Activated naive CD8-positive, alpha-beta T cell treated with anti-CD3 and anti-CD28 coated beads for 36 hours (primary cell): ENCODE measurements at regions not wholly inside any gene's neighbourhood (a gene's known extent, or its start where the extent isn't known, plus 50 kb on each side); places are given as distances from the start of the nearest gene placed in this dataset.
"Not testable (repeated sequence)": the region's sequence is repeated elsewhere in the genome, so short reads cannot be mapped to it uniquely, and the experiment has no call there.

ENCODE experiments used
- DNase-seq: peaks from one replicate; pipeline ENCODE4 v3.0.0; 2021
- H3K27ac Mint-ChIP-seq: one replicate; pipeline ENCODE4 v1.8.0; 2022; ENCODE audit warnings: mild to moderate bottlenecking, moderate library complexity, mixed read lengths
- H3K27me3 Mint-ChIP-seq: one replicate; pipeline ENCODE4 v1.8.0; 2022; ENCODE audit warnings: mild to moderate bottlenecking, mixed read lengths
- H3K36me3 Mint-ChIP-seq: one replicate; pipeline ENCODE4 v1.8.0; 2021; ENCODE audit warnings: mild to moderate bottlenecking, mixed read lengths
- H3K4me1 Mint-ChIP-seq: one replicate; pipeline ENCODE4 v1.8.0; 2021; ENCODE audit warnings: mixed read lengths
- H3K4me3 Mint-ChIP-seq: one replicate; pipeline ENCODE4 v1.8.0; 2022; ENCODE audit warnings: mild to moderate bottlenecking, moderate library complexity, mixed read lengths
- H3K9me3 Mint-ChIP-seq: one replicate; pipeline ENCODE4 v1.8.0; 2022; ENCODE audit warnings: mixed read lengths

DNA sequence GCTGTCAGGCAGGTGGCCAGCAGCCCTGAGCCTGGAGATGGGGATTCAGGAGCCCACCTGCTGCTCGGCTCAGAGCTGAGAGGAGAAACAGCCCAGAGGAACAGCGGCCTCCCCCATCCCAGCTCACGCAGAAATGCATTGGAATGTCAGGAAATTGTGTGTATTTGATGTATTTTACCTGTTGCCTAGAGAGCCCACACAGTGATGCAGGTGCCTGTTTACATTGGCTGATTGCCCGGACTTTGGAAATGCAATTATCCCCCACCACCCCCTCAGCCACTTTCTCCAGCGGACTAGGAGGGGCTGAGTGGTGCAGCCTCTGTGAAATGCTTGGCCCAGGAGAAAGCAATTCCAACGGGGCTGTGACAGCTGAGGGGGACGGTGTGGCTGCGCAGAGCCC is 281.7 kb upstream of the SFSWAP start:
- peaks cover 13% of the 10 kb centered on the region for H3K9me3 Mint-ChIP-seq
- not testable (repeated sequence) for DNase-seq, H3K27ac Mint-ChIP-seq, H3K4me3 Mint-ChIP-seq, H3K36me3 Mint-ChIP-seq, H3K4me1 Mint-ChIP-seq
- peaks cover 30% of the 10 kb centered on the region for H3K27me3 Mint-ChIP-seq

DNA sequence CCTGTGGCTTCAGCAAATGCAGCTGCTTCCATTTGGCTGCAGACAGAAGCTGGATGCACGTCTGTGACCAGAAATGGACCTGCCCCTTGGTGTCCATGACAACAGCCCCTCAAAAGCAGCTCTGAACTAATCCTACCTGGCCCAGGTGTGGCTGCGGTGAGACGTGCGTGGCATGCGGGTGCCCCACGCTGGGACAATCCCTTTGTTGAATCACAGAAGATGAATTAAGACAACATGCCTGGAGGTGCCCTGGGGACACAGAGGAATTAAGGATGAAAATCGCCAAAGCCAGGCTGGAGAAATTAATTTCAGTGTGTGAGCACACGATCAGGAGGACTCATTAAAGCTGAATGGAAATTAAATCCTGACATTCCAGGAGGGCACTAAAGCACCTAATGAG is 281.2 kb upstream of the SFSWAP start:
- H3K36me3 Mint-ChIP-seq, DNase-seq, H3K4me3 Mint-ChIP-seq, H3K27ac Mint-ChIP-seq, H3K4me1 Mint-ChIP-seq, H3K9me3 Mint-ChIP-seq: not testable (repeated sequence)
- H3K27me3 Mint-ChIP-seq = peaks cover 31% of the 10 kb centered on the region

DNA sequence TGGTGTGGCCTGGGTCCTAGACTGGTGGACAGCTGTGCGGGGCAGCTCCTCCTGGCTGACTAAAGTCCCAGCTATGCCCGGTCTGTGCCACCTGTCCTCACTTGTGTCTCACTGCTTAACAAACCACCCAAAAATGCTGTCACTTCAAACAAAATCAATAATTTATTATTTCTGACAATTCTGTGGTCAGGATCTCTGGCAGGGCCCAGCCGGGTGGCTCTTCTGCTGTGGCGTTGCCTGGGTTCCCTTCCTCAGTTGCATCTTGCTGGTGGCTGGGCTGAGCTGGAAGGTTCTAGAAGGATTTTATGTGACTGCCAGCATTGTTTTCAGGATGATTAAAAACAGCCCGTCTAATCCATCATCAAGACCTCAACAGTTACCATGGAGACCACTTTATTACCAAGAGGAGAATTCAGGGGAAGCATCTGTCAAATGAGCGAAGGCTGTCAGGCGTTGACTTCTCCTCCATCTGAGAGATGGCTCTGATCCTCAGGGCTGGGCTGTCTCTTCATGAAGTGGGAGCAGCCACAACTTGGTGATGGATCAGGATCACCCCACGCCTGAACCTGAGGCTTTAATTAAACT is 280.6 kb upstream of the SFSWAP start:
- H3K9me3 Mint-ChIP-seq = peaks cover 6% of the 10 kb centered on the region
- no peak overlapping the region for H3K27ac Mint-ChIP-seq
- H3K4me3 Mint-ChIP-seq = no peak overlapping the region
- H3K36me3 Mint-ChIP-seq = no peaks in the 10 kb centered on the region
- peaks cover 34% of the 10 kb centered on the region for H3K27me3 Mint-ChIP-seq
- DNase-seq = no peak
- no peaks in the 10 kb centered on the region for H3K4me1 Mint-ChIP-seq

DNA sequence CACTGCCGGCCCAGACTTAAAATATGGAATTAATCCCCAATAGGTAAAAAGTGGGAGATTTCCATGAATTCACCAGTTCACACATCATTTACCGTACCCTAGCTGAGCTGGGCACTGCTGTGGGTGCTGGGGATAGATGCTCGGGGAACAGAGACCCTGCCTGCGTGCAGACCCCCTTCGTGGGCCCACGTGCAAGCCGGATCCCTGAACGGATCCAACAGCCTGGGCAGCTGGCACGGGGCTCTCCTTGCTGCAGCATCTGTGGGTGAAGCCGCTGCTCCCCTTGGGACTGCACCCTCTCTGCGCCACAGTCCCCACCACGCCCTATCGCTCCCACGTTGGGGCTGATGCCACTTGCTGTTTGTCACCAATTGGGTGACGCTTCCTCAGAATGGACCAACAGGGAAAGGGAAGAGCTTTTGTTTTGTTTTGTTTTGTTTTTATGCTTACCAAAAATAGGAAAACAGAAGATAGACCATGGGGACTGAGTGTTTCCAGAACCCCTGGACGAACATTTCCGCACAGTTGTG is 279.7 kb upstream of the SFSWAP start:
- H3K36me3 Mint-ChIP-seq, H3K4me3 Mint-ChIP-seq, H3K27ac Mint-ChIP-seq, DNase-seq, H3K9me3 Mint-ChIP-seq, H3K4me1 Mint-ChIP-seq: not testable (repeated sequence)
- peaks cover 42% of the 10 kb centered on the region for H3K27me3 Mint-ChIP-seq

DNA sequence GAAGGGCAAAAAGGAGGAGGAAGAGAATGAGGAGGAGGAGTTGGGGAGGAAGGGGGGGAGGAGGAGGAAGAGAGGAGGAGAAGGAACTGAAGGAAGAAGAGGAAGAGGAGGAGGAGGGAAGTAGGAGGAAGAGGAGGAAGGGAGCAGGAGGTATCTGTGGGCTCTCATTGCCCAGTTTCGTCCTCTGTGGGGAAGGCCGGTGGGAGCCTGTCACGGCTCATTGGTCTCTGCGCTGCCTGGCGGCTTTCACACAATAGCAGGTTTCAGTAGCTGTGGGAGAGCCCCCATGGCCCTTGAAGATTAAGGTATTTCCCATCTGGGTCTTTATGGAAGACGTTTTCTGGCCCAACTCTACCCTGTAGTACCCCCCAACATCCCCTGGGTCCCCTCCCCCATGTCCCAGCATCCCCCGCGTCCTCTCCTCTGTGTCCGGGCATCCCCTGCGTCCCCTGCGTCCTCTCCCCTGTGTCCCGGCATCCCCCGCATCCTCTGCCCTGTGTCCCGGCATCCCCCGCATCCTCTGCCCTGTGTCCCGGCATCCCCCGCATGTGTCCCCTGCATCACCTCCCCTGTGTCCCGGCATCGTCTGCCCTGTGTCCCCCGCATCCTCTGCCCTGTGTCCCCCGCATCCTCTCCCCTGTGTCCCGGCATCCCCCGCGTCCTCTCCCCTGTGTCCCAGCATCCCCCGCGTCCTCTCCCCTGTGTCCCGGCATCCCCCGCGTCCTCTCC is 278.2 kb upstream of the SFSWAP start:
- no peak for DNase-seq
- Mint-ChIP-seq H3K9me3 (peaks cover 3% of the 10 kb centered on the region), H3K4me1 (no peaks in the 10 kb centered on the region), H3K27me3 (peaks cover 42% of the 10 kb centered on the region), H3K36me3 (no peaks in the 10 kb centered on the region), H3K4me3 (no peak overlapping the region), H3K27ac (no peak overlapping the region)

DNA sequence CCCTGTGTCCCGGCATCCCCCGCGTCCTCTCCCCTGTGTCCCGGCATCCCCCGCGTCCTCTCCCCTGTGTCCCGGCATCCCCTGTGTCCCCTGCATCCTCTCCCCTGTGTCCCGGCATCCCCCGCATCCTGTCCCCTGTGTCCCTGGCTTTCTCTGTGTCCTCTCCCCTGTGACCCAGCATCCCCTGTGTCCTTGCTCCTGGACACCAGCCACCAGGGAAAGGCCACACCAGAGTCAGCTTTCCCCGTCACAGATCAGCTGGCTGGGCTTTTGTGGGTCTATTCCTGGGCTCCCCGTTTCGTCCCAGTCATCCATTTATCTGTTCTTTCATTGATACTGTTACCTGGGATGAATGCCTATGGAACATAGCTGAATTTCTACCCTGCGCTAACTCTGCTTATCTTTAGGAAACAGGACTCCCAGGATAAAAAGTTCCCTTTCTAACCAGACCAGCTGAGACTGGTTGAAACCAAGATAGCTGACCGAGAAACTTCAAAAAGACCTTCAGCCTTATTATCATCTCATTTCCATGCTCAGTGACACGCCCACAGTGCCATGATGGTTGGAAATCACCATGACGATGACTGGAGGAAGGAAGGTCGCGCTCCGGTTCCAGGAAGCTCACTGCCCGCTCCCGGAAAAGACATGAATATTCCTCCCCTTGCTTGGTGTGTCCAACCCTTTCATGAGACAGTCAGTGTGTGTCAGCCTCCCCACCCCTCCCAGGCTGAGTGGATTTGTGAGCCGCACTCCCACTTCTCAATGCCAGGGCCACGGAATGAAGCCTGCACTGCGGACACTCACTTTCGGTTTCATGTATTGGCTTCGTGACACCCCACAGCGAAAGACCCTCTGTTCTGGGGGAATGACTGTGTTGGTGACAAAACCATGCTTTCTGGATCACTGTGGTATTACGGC is 276.4 kb upstream of the SFSWAP start:
- Mint-ChIP-seq H3K4me1 (no peaks in the 10 kb centered on the region), H3K36me3 (no peaks in the 10 kb centered on the region), H3K27me3 (peaks cover 41% of the 10 kb centered on the region), H3K4me3 (no peak overlapping the region), H3K27ac (no peak overlapping the region), H3K9me3 (peaks cover 3% of the 10 kb centered on the region)
- DNase-seq = no peak

DNA sequence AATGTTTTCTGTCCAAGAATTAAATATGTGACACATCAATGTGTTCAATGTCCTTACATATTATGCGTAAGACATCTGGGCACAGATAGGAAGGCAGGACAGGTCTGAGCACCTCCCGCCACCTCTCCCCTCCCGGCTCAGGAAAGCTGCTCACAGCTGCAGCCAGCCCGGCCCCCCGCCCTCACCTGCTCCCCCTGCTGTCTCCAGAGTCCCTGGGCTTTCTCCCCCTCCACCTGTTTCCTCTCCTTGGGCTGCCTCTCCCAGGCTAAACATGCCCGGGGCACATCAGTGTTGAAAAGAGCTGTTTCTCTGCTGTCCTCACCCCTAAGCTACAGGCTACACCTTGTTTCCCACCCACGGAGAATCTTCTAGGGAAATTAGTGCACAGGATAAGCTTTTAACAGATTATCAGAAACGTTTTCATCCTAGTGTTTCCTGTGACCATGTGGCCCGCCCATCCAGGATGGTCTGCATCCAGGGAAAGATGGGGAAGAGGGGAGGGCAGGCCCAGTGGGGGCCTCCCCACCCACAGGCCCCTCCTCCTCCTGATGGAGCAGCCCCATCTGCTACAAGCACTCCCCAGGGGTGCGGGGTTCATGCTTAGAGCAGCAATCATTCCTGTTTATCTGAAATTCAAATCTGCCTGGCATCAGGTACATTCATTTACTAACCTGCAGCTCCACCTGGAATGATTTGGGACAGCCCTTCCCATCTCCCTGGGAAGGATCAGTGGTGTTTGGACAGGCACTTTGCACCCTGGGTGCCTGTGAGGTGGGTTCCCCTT is 273.8 kb upstream of the SFSWAP start:
- Mint-ChIP-seq H3K36me3 (no peaks in the 10 kb centered on the region), H3K4me3 (no peak overlapping the region), H3K27me3 (peaks cover 32% of the 10 kb centered on the region), H3K9me3 (no peaks in the 10 kb centered on the region), H3K27ac (no peak overlapping the region), H3K4me1 (no peaks in the 10 kb centered on the region)
- no peak for DNase-seq

DNA sequence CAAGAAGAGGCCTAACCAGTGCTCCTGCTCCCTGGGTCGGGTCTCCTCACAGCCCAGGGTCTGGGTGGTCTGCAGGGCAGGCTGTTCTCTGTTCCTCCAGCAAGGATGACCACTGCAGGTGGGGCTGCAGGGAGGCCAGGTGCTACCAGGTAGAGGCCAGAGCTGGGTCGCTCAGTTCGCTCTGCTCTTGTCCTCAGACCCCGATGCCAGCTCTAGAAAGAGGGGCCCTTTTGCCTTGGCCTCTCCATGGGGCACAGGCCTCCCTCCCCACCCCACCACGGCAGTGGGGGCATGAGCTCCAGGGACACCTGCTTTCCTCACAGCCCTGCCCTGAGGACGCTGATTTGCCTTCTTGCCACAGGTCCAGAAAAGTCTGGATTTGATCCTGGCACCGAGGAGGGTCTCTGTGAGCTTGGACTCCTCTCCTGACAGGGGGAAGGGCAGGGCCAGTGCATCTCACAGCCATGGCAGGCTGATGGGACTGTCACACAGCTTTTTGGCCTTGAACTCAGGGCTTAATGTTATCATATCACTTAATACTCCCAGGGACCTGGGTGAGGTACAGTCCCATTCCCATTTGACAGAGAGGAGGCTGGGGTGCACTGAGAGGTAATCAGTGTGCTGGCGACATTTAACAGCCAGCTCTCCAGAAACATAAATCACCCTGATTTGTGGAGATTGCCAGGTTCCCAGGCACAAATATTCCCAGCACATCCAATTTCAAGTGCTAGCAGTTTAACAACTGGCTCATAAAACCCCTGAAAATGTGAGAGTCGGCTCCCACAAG is 273.0 kb upstream of the SFSWAP start:
- H3K27ac Mint-ChIP-seq = no peak overlapping the region
- H3K36me3 Mint-ChIP-seq = no peaks in the 10 kb centered on the region
- no peak for DNase-seq
- H3K9me3 Mint-ChIP-seq = no peaks in the 10 kb centered on the region
- H3K4me1 Mint-ChIP-seq = no peaks in the 10 kb centered on the region
- H3K4me3 Mint-ChIP-seq = no peak overlapping the region
- H3K27me3 Mint-ChIP-seq = peaks cover 24% of the 10 kb centered on the region

DNA sequence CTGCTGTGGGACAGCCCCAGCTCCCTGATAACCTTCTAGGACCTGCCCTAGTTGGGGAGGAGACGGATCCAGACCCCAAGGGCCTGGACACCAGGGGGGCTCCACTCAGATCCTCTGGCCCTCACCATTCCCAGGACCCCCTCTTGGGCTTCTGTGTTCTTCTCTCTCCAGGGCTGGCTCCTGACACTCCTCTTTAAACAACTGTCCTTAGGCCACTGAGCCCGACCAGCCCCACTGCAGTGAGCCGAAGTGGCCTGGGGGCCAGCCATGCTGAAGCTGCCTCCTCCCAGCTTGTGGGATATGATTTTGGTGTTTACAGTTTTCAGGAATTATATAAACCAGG is 272.4 kb upstream of the SFSWAP start:
- not testable (repeated sequence) for H3K27ac Mint-ChIP-seq, H3K36me3 Mint-ChIP-seq, DNase-seq, H3K4me1 Mint-ChIP-seq, H3K9me3 Mint-ChIP-seq, H3K4me3 Mint-ChIP-seq
- peaks cover 23% of the 10 kb centered on the region for H3K27me3 Mint-ChIP-seq

DNA sequence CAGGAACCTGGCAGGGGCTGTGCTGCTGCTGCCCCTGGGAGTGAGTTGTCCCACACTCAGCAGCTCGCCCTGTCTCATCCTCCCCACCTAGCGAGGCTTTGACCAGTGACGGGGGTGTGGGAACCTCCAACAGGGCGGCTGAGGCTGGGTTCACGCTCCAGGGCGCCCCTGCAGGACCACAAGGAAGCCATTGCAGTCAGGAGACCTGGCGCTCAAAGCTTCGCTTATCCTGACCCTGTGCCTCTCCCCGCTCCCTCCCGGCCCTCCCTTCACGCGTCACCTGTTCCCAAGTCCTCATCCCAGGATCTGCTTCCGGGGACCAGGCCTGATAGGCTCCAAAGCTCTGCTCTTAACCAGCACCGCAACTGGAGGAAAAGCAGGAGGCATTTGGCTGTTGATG is 272.0 kb upstream of the SFSWAP start:
- H3K27me3 Mint-ChIP-seq = peaks cover 23% of the 10 kb centered on the region
- H3K27ac Mint-ChIP-seq = no peak overlapping the region
- H3K36me3 Mint-ChIP-seq = no peaks in the 10 kb centered on the region
- H3K9me3 Mint-ChIP-seq = no peaks in the 10 kb centered on the region
- no peak for DNase-seq
- H3K4me3 Mint-ChIP-seq = no peak overlapping the region
- H3K4me1 Mint-ChIP-seq = no peaks in the 10 kb centered on the region

DNA sequence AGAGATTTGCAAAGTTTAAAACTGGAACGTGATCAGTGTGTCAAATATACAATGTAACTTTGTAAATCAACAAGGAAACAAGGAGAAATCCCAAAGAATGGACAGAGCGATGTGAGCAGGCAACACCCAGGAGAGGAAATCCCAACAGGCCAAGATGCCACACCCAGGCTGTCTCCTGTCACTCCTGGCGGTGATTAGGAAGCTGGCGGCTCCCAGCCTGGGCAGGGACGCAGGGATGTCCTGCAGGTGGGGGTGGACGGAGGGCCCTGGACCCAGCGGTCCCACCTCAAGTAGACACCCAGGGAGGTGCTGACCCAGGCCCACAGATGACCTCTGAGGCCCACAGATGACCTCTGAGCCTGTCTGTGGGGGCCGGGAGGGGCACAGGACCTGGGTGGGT is 271.1 kb upstream of the SFSWAP start:
- H3K4me3 Mint-ChIP-seq, H3K36me3 Mint-ChIP-seq, H3K4me1 Mint-ChIP-seq, H3K9me3 Mint-ChIP-seq, DNase-seq, H3K27ac Mint-ChIP-seq: not testable (repeated sequence)
- peaks cover 16% of the 10 kb centered on the region for H3K27me3 Mint-ChIP-seq

DNA sequence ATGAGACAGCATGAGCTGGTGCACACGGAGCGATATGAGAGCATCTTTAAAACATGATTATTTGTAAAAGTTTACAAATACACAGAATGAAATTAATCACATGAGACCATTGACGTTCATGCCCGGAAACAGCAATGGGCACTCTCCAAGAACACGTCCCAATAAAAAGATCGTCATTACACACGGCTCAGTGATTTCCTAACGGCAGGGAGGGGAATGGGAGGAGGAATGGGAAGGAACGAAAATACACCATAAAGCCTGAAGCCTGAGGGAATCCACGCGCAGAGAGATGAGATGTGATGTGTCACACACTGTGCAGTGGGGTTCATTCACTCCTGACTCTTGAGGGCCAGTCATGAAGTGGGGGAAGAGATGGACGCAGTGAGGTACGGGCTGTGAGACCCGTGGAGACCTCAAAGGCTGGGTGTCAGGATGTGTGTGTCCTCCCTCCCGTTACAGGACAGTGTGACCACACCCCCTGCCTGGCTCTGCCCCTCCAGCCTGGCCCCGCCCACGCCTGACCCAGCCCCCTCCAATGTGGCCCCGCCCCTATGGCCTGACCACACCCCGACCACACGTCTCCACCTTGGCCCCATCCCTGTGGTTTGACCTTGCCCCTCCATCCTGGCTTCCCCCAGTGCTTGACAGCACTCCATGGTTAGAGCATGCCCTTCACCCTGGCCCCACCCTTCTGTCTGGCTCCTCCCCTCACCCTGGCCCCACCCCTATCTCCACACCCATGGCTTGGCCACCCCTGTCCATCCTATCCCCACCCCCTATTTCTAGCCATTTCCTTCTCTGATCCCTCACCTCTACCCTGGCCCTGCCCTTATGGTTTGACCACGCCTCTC is 270.5 kb upstream of the SFSWAP start:
- not testable (repeated sequence) for H3K27me3 Mint-ChIP-seq, H3K27ac Mint-ChIP-seq, H3K4me3 Mint-ChIP-seq, H3K4me1 Mint-ChIP-seq, H3K36me3 Mint-ChIP-seq, H3K9me3 Mint-ChIP-seq, DNase-seq

DNA sequence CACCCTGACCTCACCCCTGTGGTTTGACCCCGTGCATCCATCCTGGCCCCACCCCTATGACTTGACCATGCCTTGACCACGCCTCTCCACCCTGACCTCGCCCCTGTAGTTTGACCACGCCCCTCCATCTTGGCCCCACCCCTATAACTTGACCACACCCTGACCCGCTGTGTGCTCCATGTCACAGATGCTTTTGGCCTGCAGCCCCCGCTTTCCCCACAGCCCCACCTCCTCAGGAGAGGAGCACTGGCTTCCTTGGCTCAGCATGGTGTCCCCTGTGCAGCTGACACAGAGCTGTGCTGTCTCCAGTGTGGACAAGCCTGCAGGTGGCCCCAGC is 269.9 kb upstream of the SFSWAP start:
- Mint-ChIP-seq H3K4me1 (no peaks in the 10 kb centered on the region), H3K27me3 (peaks cover 6% of the 10 kb centered on the region), H3K4me3 (no peak overlapping the region), H3K36me3 (no peaks in the 10 kb centered on the region), H3K27ac (no peak overlapping the region), H3K9me3 (no peaks in the 10 kb centered on the region)
- DNase-seq = no peak
